ENCODE measurements at regions not wholly inside any gene's neighbourhood (a gene's known extent, or its start where the extent isn't known, plus 50 kb on each side); places are given as distances from the start of the nearest gene placed in this dataset.

GRCh38 chr6:49025273-49026240, 437.5 kb downstream of the MMUT start:
- TF ChIP-seq RAD21 (IDR thresholded peaks at IDR 0.05; ENCODE audit: low read depth) (no peak), ZFX (IDR thresholded peaks at IDR 0.05) (no peak), ZBTB33 (IDR thresholded peaks at IDR 0.05; ENCODE audit: extremely low read depth, insufficient replicate concordance, low read length) (no peak), EZH2 (IDR thresholded peaks at IDR 0.05) (no peak)
